ENCODE measurements at regions not wholly inside any gene's neighbourhood (a gene's known extent, or its start where the extent isn't known, plus 50 kb on each side); places are given as distances from the start of the nearest gene placed in this dataset.
A peak's percentile ranks its signal among the peaks of the same experiment; 100 is the strongest.

DNA sequence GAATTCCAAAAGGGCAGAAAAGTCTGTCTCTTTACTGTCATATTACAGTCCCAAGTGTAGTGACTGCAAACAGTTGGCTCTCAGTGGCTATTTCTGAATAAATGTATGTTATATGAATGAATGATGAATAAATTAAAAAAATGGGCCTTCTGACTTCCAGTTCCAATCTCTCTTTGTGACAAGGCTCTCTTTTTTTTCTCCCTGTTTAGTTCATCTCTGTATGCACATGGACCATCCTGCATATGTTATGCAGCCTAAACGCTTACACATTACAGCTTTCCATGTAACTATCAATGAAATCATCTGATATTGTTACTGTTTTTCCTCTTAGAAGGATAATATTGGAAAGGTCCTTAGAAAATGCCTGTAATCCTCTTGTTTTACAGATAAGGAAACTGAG is 363.0 kb downstream of the NUF2 start:
- no peak for DNase-seq
- intact Hi-C loops (cut with DNase I): no loop called here
- no peak for ATAC-seq (ENCODE audit: poor library complexity)

GRCh38 chr1:163692266-163692665 is 370.5 kb downstream of the NUF2 start:
- intact Hi-C loops (cut with DNase I): no loop called here
- peak; percentile 27 for DNase-seq
- ATAC-seq (ENCODE audit: poor library complexity): no peak

DNA sequence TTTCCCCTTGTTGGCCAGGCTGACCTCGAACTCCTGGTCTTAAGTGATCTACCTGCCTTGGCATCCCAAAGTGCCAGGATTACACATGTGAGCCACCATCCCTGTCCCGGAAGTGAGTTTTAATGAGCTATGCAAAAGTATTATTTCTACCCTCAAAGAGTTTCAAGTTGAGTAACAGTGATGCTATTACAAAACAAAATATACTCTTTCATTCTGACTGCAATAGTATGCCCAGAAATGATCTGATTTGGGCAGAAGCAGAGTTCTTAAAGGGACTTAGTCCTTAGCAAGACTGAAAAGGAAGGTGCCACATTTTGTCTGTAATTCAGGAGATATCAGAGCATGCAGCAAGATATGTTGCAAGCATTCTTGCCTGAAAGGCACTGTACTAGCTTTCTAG is 375.4 kb downstream of the NUF2 start:
- ATAC-seq (ENCODE audit: poor library complexity) (no peak), DNase-seq (no peak)
- intact Hi-C loops (cut with DNase I): no loop called here

DNA sequence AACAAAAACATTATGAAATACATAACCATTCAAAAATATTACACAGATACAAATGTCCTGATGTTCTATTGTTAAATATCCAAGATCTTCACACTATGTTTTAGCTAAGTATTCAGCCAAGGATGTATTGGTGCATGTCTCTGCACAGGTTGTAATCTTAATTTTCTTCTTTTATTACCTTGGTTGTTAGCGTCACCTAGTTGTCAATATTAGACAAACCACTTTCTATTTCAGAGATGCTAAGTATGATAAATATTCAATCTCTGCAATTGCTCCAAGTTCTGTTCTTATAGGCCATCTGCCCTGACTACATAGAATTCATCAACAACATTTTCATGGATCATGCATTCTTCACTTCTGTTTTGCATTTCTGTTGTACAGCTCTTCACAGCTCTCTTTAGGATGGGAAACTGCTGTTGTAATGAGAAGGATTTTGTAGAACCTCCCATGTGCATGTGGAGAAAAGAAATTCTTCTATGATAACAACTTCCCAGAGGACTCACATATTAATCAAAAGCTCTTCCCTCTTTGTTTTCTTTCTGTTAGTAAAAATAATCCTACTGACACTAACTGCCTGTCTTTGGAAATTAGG is 380.1 kb downstream of the NUF2 start:
- DNase-seq (no peak), ATAC-seq (ENCODE audit: poor library complexity) (no peak)
- intact Hi-C loops (cut with DNase I): no loop called here

- intact Hi-C loops (cut with DNase I): no loop called here
- DNase-seq (no peak), ATAC-seq (ENCODE audit: poor library complexity) (no peak)
Observed at GRCh38 chr1:163703794-163704193, 382.0 kb downstream of the NUF2 start.

GRCh38 chr1:163706915-163707314 is 385.2 kb downstream of the NUF2 start:
- ATAC-seq (ENCODE audit: poor library complexity): no peak
- DNase-seq: no peak
- intact Hi-C loops (cut with DNase I): no loop called here

- ATAC-seq (ENCODE audit: poor library complexity) (no peak), DNase-seq (no peak)
- intact Hi-C loops (cut with DNase I): no loop called here
Observed at GRCh38 chr1:163709636-163710035, 387.9 kb downstream of the NUF2 start.

GRCh38 chr1:163712321-163712720 is 390.6 kb downstream of the NUF2 start:
- DNase-seq: no peak
- no peak for ATAC-seq (ENCODE audit: poor library complexity)
- intact Hi-C loops (cut with DNase I): no loop called here

DNA sequence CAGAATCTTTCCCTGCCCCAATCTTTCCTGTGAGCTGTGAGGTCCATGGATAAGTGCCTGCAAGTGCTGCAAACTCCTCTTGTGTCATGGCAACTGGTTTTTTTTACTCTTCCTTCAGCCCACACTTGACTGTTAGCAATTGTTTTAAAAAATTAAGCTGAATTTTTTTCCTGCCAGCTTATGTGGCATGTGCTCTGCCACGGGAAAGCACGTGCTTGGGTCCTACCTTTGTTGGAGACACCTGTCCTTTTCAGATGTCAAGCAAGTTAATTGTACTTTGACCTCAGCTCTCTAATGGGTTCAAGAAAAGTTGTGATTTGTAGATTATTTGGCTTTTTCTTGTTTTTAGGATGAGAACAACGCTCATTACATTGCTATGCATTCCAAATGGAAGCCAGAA is 398.5 kb downstream of the NUF2 start:
- ATAC-seq (ENCODE audit: poor library complexity): no peak
- DNase-seq: no peak
- intact Hi-C loops (cut with DNase I): no loop called here

GRCh38 chr1:163725551-163725950 is 403.8 kb downstream of the NUF2 start:
- intact Hi-C loops (cut with DNase I): no loop called here
- no peak for ATAC-seq (ENCODE audit: poor library complexity)

GRCh38 chr1:163730411-163730821 is 408.7 kb downstream of the NUF2 start:
- DNase-seq (no peak), ATAC-seq (ENCODE audit: poor library complexity) (no peak)
- intact Hi-C loops (cut with DNase I): no loop called here

More at GRCh38 chr1:163725551-163725950, 403.8 kb downstream of the NUF2 start:
- no peak for DNase-seq

DNA sequence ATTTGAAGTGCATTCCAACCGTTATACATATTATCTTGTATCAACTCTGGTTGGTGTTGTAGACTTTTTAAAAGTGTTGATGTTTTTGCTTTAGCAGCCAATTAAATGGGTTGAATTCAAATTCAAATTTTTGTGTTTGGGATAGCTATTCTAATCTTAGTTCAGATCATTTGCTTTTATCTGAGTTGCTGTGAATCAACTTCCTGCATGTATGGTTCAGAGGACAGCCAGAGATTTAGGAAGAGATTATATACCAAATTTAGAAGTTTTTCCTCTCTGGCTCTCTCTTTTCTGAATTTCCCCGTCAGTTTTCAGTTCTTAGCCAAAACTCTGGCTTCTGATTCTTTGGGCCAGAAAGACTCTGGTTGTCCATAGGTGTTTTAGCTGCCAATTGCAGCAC is 415.5 kb downstream of the NUF2 start:
- DNase-seq: no peak
- ATAC-seq (ENCODE audit: poor library complexity): no peak
- intact Hi-C loops (cut with DNase I): no loop called here

DNA sequence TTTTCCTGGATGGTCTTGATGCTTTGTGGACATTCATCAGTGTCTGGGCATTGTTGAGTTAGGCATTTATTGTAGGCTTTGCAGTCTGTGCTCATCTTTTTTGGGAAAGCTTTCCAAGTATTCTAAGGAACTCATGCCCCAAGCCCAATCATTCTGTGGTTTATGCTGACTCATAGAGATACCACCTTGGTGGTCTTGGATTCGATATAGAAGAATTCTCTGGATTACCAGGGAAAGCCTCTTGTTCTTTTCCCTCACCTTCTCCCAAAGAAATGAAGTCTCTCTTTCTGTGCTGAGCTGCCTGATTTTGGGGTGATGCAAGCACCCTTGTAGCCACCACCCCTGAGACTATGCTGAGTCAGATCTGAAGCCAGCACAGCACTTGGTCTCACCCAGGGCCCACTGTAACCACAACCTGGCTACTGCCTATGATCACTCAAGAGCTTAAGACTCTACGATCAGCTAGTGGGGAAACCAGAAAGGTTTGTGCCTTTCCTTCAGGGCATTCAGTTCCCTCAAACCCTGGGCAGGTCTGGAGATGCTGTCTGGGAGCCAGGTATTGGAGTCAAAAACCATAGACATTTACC is 422.6 kb downstream of the NUF2 start:
- DNase-seq (no peak), ATAC-seq (ENCODE audit: poor library complexity) (no peak)
- intact Hi-C loops (cut with DNase I): no loop called here

DNA sequence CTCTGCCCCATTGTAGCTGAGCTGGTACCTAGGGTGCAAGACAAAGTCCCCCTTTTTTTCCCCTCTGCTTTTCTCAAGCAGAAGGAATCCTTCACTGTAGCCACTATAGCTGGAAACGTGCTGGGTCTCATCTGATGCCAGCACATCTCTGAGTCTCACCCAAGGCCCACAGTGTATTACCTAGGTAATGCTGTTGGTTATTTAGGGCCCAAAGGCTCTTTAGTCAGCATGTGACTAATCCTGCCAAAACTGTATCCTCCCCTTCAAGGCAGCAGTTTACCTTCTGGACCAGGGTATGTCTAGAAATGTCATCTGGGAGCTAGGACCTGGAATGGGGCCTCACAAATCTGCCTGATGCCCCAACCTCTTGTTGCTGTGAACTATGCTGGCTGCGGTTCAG is 423.4 kb downstream of the NUF2 start:
- ATAC-seq (ENCODE audit: poor library complexity): no peak
- DNase-seq: no peak
- intact Hi-C loops (cut with DNase I): no loop called here

GRCh38 chr1:163747261-163747660 is 425.5 kb downstream of the NUF2 start:
- ATAC-seq (ENCODE audit: poor library complexity) (no peak), DNase-seq (no peak)
- intact Hi-C loops (cut with DNase I): no loop called here

GRCh38 chr1:163747855-163748254 is 426.1 kb downstream of the NUF2 start:
- intact Hi-C loops (cut with DNase I): no loop called here
- ATAC-seq (ENCODE audit: poor library complexity): no peak
- DNase-seq: no peak

DNA sequence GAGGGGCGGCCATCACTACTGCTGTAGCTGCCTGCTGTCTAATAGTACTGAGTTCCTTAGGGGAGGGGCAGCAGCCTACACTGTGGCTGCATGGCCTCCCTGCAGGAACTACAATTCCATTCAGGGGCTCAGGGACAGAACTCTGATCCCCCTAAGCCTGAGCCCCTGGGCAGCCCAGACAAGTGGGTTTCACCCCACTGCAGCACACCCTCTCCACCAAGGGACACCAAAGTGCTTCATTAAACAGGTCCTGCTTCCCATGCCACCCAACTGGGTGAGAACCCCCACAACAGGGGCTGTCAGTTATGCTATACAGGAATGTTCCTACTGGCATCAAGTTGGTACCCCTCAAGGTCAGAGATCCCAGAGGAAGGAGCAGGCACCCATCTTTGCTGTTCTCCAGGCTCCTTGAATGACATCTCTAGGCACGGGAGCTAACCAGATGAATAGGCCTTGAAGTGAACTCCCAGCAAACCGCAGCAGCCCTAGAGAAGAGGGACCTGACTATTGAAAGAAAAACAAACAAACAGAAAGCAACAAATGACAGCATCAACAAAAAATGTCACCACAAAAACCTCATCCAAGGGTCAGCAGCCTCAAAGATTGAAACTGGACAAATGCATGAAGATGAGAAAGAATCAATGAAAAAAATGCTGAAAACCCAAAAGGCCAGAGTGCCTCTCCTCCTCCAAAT is 437.4 kb downstream of the NUF2 start:
- no peak for ATAC-seq (ENCODE audit: poor library complexity)
- DNase-seq: no peak
- intact Hi-C loops (cut with DNase I): no loop called here

DNA sequence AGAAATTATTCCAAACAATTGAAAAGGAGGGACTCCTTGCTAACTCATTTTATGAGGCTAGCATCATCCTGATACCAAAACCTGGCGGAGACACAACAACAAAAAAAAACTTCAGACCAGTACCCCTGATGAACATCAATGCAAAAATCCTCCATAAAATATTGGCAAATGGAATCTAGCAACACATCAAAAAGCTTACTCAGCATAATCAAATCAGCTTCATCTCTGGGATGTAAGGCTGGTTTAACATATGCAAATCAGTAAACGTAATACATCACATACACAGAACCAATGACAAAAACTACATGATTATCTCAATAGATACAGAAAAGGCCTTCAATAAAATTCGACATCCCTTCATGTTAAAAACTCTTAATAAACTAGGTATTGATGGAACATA is 440.1 kb downstream of the NUF2 start:
- DNase-seq (no peak), ATAC-seq (ENCODE audit: poor library complexity) (no peak)
- intact Hi-C loops (cut with DNase I): no loop called here

DNA sequence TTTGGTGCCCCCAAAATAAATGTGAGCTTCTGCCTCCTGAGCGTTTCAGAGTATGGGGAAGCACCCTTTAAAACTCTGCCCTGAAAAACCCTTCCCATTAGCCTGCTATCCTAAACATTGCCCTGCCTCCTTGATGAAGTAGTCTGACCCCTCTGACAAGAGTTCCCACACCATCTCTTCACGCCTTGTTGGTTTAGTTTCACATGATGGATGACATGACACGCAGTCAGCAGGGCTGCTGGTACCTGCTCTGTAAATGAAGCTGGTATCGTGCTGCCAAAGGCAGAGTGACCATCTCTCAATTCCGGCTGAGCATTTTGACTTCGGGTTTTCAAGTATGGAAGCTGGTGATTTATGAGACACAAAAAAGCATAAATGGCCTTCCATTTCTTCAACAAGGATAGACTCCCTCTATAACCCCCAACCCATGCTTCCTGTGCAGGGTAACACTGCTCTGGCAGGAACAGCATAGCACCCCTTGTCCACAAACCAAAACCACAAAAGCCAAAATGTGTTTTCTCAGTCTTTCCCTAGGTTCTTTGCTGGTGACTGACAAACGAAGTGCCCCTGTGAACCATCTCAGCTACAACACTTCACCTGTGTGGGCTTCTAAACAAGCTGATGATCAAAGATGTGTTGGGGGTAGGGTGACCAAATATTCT is 444.6 kb downstream of the NUF2 start:
- DNase-seq (no peak), ATAC-seq (ENCODE audit: poor library complexity) (no peak)
- intact Hi-C loops (cut with DNase I): no loop called here

- DNase-seq (no peak), ATAC-seq (ENCODE audit: poor library complexity) (no peak)
- intact Hi-C loops (cut with DNase I): no loop called here
Observed at GRCh38 chr1:163768576-163768975, 446.8 kb downstream of the NUF2 start.
